Lower lobe of right lung (tissue), 2 donors: ENCODE measurements at regions not wholly inside any gene's neighbourhood (a gene's known extent, or its start where the extent isn't known, plus 50 kb on each side); places are given as distances from the start of the nearest gene placed in this dataset.
A peak's percentile ranks its signal among the peaks of the same experiment; 100 is the strongest.

ENCODE experiments used
- ATAC-seq, 2 donors: fragments of 200-7000 bp; cut with Tn5 transposase; one replicate each; pipeline ENCODE4 v1.9.1; 2020 to 2022; ENCODE audit warnings: mild to moderate bottlenecking in 2 of 2, moderate library complexity in 2 of 2
- DNase-seq: peaks from one replicate; pipeline ENCODE4 v3.0.0-alpha.2; 2020
- H3K27ac ChIP-seq: fragments of 200-600 bp; one replicate; pipeline ENCODE4 v1.8.0; 2022
- H3K27me3 ChIP-seq: fragments of 200-600 bp; one replicate; pipeline ENCODE4 v1.8.0; 2022; ENCODE audit warnings: low read depth
- H3K36me3 ChIP-seq: fragments of 200-600 bp; one replicate; pipeline ENCODE4 v1.8.0; 2022; ENCODE audit warnings: mild to moderate bottlenecking
- H3K4me1 ChIP-seq: fragments of 200-600 bp; one replicate; pipeline ENCODE4 v1.8.0; 2022
- H3K4me3 ChIP-seq: fragments of 200-600 bp; one replicate; pipeline ENCODE4 v1.8.0; 2022; ENCODE audit warnings: mild to moderate bottlenecking
- H3K9me3 ChIP-seq: fragments of 200-600 bp; one replicate; pipeline ENCODE4 v1.8.0; 2022
- CTCF ChIP-seq: fragments of 200-600 bp; IDR thresholded peaks from one replicate; pipeline ENCODE4 v1.8.0; 2022; ENCODE audit warnings: antibody characterized with exemption, mild to moderate bottlenecking
- intact Hi-C: fragments of 100-400 bp; cut with DNase I; formaldehyde crosslinking; loops from one replicate; pipeline ENCODE4 v1.11.0; 2022
- donor health status: DM: no; HTN: yes; CAD: no; lungs with severe emphysema.

GRCh38 chr15:35305031-35305550 lies 220.0 kb upstream of the NANOGP8 start:
- ATAC-seq (no peak), DNase-seq (no peak)
- Histone ChIP-seq H3K4me1 (peaks cover 16% of the 10 kb centered on the region), H3K27me3 (no peaks in the 10 kb centered on the region), H3K27ac (no peak overlapping the region), H3K9me3 (no peaks in the 10 kb centered on the region), H3K4me3 (no peak overlapping the region), H3K36me3 (no peaks in the 10 kb centered on the region)
- no peak for TF ChIP-seq CTCF
- intact Hi-C loops: no loop called here

GRCh38 chr15:35304389-35304788 lies 219.3 kb upstream of the NANOGP8 start:
- H3K27me3 ChIP-seq: no peaks in the 10 kb centered on the region
- H3K27ac ChIP-seq: no peak overlapping the region
- intact Hi-C loops: no loop called here
- ATAC-seq: no peak
- peaks cover 9% of the 10 kb centered on the region for H3K4me1 ChIP-seq
- TF ChIP-seq CTCF: no peak
- H3K9me3 ChIP-seq: no peaks in the 10 kb centered on the region
- no peaks in the 10 kb centered on the region for H3K36me3 ChIP-seq
- DNase-seq: no peak
- H3K4me3 ChIP-seq: no peak overlapping the region

GRCh38 chr15:35302334-35302733 lies 217.2 kb upstream of the NANOGP8 start:
- H3K9me3 ChIP-seq: no peaks in the 10 kb centered on the region
- intact Hi-C loops: no loop called here
- no peak overlapping the region for H3K27ac ChIP-seq
- ATAC-seq: no peak
- no peaks in the 10 kb centered on the region for H3K36me3 ChIP-seq
- no peak overlapping the region for H3K4me3 ChIP-seq
- TF ChIP-seq CTCF: no peak
- DNase-seq: no peak
- no peaks in the 10 kb centered on the region for H3K4me1 ChIP-seq
- H3K27me3 ChIP-seq: no peaks in the 10 kb centered on the region

GRCh38 chr15:35301088-35301487 lies 216.0 kb upstream of the NANOGP8 start:
- ATAC-seq (no peak), DNase-seq (no peak)
- Histone ChIP-seq H3K36me3 (no peaks in the 10 kb centered on the region), H3K4me1 (no peaks in the 10 kb centered on the region), H3K9me3 (no peaks in the 10 kb centered on the region), H3K4me3 (no peak overlapping the region), H3K27me3 (no peaks in the 10 kb centered on the region), H3K27ac (no peak overlapping the region)
- intact Hi-C loops: no loop called here
- TF ChIP-seq CTCF: no peak

GRCh38 chr15:35299059-35299735 lies 214.1 kb upstream of the NANOGP8 start:
- intact Hi-C loops: no loop called here
- no peaks in the 10 kb centered on the region for H3K4me1 ChIP-seq
- H3K36me3 ChIP-seq: no peaks in the 10 kb centered on the region
- no peak for TF ChIP-seq CTCF
- no peaks in the 10 kb centered on the region for H3K27me3 ChIP-seq
- no peak overlapping the region for H3K27ac ChIP-seq
- no peaks in the 10 kb centered on the region for H3K9me3 ChIP-seq
- ATAC-seq (peak in 1 of 2 donors; percentile 21), DNase-seq (no peak)
- H3K4me3 ChIP-seq: no peak overlapping the region
